IPS-20b (cell line): ENCODE measurements at regions not wholly inside any gene's neighbourhood (a gene's known extent, or its start where the extent isn't known, plus 50 kb on each side); places are given as distances from the start of the nearest gene placed in this dataset.

ENCODE experiments used
- H3K27ac ChIP-seq: one replicate; pipeline ENCODE4 v1.5.1; 2013; ENCODE audit warnings: low read length
- H3K27me3 ChIP-seq: 2 replicates; pipeline ENCODE4 v1.6.1; 2013; ENCODE audit warnings: mild to moderate bottlenecking, low read length, inconsistent platforms; ENCODE audit not compliant: insufficient read depth
- H3K36me3 ChIP-seq: 2 replicates; pipeline ENCODE4 v1.6.1; 2013; ENCODE audit warnings: low read depth, mild to moderate bottlenecking, inconsistent platforms, low read length, moderate library complexity; ENCODE audit not compliant: insufficient read depth
- H3K4me1 ChIP-seq: 2 replicates; pipeline ENCODE4 v1.6.1; 2013; ENCODE audit warnings: mild to moderate bottlenecking, control low read depth, inconsistent platforms, low read length, moderate library complexity; ENCODE audit not compliant: insufficient read depth
- H3K4me3 ChIP-seq: 2 replicates; pipeline ENCODE4 v1.5.1; 2013; ENCODE audit warnings: mild to moderate bottlenecking, low read length, inconsistent platforms
- H3K9ac ChIP-seq: 2 replicates; pipeline ENCODE4 v1.6.1; 2013; ENCODE audit warnings: low read depth, mild to moderate bottlenecking, inconsistent platforms, low read length, moderate library complexity
- H3K9me3 ChIP-seq: 2 replicates; pipeline ENCODE4 v1.6.1; 2013; ENCODE audit warnings: mild to moderate bottlenecking, low read depth, low read length, inconsistent platforms; ENCODE audit not compliant: insufficient read depth

DNA sequence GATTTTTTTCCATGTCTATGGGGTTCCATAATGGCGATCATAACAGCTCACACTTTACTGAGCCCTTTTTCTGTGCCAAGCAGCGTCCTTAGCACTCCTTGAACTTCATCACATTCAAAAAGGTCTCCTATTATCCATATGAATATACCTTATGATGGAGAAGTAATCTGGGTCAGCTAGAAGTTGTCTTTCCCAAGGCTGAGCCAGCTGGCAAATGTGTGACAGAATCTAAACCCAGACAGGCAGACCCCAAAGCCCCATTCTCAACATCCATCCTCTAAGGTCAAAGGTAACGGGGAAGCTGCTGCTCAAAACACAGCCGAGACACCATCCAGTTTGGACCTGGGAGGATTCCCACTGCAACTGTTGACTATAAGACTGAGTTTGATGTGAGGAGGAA lies 249.6 kb downstream of the PRDM2 start:
- Histone ChIP-seq H3K27me3 (peaks cover 17% of the 10 kb centered on the region; the same call in 1 of the 2 replicates), H3K27ac (no peak overlapping the region), H3K4me3 (no peak overlapping the region), H3K4me1 (no peaks in the 10 kb centered on the region), H3K36me3 (no peaks in the 10 kb centered on the region), H3K9me3 (no peaks in the 10 kb centered on the region), H3K9ac (no peak overlapping the region)

DNA sequence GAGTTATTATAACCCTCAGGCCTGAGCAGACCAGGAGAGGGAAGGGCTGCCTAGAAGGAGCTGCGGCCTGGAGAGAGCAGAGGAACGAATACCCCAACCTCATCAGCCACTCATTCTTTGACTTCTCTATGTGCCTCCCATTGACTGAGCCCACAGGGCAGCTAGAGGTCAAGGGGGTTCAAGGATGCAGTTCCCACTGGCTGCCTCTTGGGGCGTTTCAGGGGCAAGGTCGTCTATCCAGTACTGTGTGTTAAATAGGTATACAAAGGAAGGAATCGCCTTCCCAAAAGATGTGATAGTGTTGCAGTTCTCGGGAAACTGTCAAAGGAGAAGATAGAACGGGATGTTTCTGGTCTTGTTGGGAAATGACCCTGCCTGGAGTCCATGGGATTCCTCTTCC lies 250.6 kb downstream of the PRDM2 start:
- no peaks in the 10 kb centered on the region for H3K4me1 ChIP-seq
- H3K36me3 ChIP-seq: no peaks in the 10 kb centered on the region
- no peak overlapping the region for H3K9ac ChIP-seq
- no peak overlapping the region for H3K4me3 ChIP-seq
- H3K9me3 ChIP-seq: no peaks in the 10 kb centered on the region
- H3K27ac ChIP-seq: no peak overlapping the region
- H3K27me3 ChIP-seq: peaks cover 17% of the 10 kb centered on the region; the same call in 1 of the 2 replicates

DNA sequence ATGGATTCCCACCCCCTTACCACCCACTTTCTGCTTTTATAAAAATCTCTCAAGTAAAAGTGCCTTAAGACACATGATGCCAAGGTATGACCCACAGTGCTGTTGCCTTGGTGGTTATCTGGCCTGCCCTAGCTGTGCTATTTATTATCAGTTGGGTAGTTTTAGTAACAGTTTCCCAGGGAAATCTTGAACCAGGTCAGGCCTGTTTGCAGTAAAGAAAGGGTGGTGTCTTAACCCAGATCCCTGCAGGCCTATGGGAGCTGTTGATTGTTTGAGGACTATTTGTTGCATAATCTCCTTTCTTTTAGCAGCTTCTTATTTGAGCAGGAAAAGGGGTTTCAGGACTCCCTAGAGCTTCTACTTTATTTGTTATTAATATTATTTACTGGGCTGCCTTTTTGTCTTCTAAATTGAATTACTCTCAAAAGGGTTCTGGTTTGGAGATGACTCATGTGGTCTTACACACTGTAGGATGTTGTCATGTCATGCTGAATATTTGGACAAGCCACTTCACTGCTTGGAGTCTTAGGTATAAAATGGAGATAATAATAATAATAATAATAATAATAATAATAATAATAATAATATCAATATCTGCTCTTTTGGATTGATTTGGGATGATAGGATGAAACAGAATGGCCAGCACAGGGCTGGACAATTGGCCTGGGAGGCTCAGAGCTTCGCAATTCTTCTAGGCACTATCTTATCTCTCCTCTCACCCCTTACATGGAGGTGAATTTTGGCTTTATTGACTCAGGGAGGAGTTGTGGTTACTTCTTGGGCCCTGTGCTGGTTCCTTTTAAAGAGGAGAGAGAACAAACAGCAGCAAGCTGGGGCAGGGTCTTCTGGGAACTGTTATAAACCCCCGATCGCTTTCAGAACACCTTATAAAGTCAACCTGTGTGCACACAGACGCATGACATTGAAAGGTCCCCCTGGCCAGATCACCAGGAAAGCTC lies 252.1 kb downstream of the PRDM2 start:
- no peaks in the 10 kb centered on the region for H3K9me3 ChIP-seq
- no peaks in the 10 kb centered on the region for H3K4me1 ChIP-seq
- no peak overlapping the region for H3K9ac ChIP-seq
- no peak overlapping the region for H3K27ac ChIP-seq
- H3K36me3 ChIP-seq: no peaks in the 10 kb centered on the region
- H3K4me3 ChIP-seq: no peak overlapping the region
- H3K27me3 ChIP-seq: peaks cover 11% of the 10 kb centered on the region; the same call in 1 of the 2 replicates

DNA sequence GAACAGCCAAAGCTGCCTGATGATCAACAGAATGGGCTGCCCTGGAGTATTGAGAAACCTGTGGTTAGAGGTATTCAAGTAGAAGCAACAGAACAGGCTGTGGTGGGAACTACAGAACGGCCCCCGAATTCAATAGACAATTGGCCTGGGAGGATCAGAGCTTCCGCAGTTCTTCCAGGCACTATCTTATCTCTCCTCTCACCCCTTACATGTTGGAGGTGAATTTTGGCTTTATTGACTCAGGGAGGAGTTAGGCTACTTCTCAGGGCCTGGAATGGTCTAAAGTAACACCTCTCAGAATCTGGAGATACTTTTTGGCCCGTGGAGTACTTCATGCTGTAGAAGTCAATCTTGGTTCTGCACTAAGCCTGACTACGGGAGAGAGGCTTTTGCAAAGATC lies 253.0 kb downstream of the PRDM2 start:
- Histone ChIP-seq H3K4me1 (no peaks in the 10 kb centered on the region), H3K4me3 (no peak overlapping the region), H3K9me3 (no peaks in the 10 kb centered on the region), H3K36me3 (no peaks in the 10 kb centered on the region), H3K9ac (no peak overlapping the region), H3K27ac (no peak overlapping the region), H3K27me3 (peaks cover 4% of the 10 kb centered on the region; the same call in 1 of the 2 replicates)

DNA sequence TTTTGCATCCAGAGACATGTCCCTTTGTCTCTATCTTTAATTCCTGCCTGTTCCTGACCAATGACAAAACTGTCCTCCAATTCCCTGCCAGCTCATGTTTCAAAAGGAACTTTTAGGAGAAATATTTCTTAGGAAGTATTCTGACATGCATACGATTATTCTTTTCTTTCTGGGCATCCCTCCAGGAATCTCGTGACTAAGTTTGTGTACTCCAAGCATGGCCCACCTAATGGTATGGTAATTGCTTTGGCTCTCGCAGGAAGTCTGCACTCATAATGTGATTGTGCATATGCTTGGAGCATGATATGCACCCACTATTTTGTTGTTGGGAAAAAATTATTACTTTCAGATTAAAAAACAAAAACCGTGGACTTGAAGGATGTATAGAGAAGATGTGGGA lies 256.4 kb downstream of the PRDM2 start:
- H3K4me3 ChIP-seq: no peak overlapping the region
- H3K27me3 ChIP-seq: no peaks in the 10 kb centered on the region
- H3K36me3 ChIP-seq: no peaks in the 10 kb centered on the region
- H3K27ac ChIP-seq: no peak overlapping the region
- no peaks in the 10 kb centered on the region for H3K4me1 ChIP-seq
- no peak overlapping the region for H3K9ac ChIP-seq
- H3K9me3 ChIP-seq: no peaks in the 10 kb centered on the region

DNA sequence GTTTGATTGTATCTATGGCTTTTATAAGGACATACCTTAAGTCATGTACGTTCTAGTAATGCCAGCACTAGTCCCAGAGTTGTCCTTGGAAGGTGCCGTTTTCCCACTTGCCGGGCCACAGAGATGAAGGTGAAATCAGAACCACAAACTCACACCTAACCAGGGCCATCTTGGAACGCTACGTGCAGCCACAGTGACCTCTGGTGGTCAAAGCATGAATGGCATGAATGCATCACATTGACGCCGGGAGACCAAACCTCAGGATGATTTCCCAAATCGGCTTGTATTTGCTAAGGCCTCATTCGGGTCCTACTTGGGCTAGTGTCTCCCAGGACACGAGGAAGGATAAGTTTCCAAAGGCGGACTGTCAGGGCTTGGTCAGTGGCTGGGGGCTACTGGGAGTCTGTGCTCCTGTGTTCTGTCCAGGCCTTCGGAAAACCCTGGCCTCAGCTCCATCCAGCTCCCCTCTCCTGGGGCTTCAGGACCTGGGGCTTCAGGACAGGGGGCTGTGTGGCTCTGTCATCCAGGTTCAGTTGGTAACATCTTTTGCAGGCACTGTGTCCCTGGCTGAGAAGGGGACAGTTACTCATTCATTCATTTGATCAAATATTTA lies 260.5 kb downstream of the PRDM2 start:
- H3K36me3 ChIP-seq: no peaks in the 10 kb centered on the region
- H3K27ac ChIP-seq: no peak overlapping the region
- H3K4me1 ChIP-seq: no peaks in the 10 kb centered on the region
- H3K4me3 ChIP-seq: no peak overlapping the region
- H3K9me3 ChIP-seq: no peaks in the 10 kb centered on the region
- no peaks in the 10 kb centered on the region for H3K27me3 ChIP-seq
- no peak overlapping the region for H3K9ac ChIP-seq

DNA sequence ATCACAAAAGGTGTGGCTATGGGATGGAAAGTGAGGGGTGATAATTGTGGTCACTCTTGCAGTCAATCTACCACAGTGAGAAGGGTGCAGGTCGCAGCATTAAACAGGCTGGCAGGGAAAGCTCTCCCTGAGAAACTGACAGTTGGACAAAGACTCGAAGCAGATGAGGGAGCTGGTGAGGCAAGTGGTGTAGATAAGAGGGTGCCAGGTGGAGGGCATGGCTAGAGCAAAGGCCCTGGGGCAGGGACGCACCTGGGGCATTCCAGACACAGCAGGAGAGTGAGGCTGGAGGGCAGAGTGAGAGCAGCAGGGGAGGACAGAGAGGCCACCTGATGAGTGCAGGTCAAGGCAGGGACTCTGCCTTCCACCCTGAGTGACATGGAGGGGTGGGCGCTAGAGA lies 264.8 kb downstream of the PRDM2 start:
- H3K9me3 ChIP-seq: no peaks in the 10 kb centered on the region
- H3K36me3 ChIP-seq: no peaks in the 10 kb centered on the region
- H3K4me3 ChIP-seq: no peak overlapping the region
- no peak overlapping the region for H3K9ac ChIP-seq
- H3K4me1 ChIP-seq: no peaks in the 10 kb centered on the region
- H3K27ac ChIP-seq: no peak overlapping the region
- no peaks in the 10 kb centered on the region for H3K27me3 ChIP-seq

DNA sequence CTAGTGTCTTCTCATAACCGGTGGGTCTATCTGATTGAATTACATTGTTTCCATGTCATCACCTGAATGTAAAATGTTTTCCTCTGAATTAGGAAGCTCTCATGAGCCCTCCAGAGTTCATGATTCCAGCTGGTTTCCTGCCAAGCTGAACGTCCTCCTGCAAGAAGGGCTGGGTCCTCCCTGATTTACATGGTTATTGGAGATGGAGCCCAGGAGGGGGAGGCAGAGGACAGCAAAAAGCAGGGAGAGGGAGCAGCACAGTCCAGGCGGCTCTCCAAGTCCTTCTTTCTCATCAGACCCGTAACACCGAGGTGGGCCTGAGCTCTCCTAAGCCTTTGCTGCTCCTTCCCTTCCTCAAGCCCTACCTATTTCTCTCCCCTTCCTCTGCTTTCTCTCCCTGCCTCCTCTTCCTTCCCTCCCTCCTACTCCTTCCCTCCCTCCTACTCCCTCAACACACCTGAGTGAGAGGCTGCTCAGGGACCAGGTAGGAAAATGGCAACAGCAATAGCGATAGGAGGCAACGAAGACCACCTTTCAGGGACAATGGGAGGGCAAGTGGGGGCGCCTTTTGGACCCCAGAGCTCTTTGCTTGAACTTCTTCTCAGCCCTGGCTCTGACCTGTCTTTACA lies 265.9 kb downstream of the PRDM2 start:
- H3K9ac ChIP-seq: no peak overlapping the region
- peaks cover 2% of the 10 kb centered on the region; the same call in 1 of the 2 replicates for H3K9me3 ChIP-seq
- H3K36me3 ChIP-seq: no peaks in the 10 kb centered on the region
- H3K27ac ChIP-seq: no peak overlapping the region
- no peaks in the 10 kb centered on the region for H3K4me1 ChIP-seq
- no peak overlapping the region for H3K4me3 ChIP-seq
- H3K27me3 ChIP-seq: no peaks in the 10 kb centered on the region

DNA sequence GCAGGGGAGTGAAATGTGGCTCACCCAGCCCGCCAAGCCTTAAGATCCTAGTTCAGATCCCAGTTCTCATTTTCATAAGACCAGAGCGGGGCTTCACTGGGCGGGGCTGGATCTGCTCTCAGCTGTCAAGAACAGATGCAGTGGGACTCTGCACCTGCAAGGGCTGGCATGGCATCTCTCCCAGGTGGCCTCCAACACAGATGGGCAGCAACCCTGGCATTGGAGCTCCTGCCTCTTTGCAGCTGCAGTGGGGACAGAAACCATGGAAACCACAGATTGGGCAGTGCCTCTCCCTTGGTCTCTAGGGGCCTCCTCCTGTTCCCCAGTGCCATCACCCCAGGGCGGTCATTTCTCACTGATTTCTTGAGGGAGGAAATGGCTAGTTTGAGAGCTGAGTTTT lies 267.7 kb downstream of the PRDM2 start:
- H3K4me3 ChIP-seq: no peak overlapping the region
- H3K27ac ChIP-seq: no peak overlapping the region
- no peaks in the 10 kb centered on the region for H3K36me3 ChIP-seq
- H3K9me3 ChIP-seq: peaks cover 4% of the 10 kb centered on the region; the same call in 1 of the 2 replicates
- no peaks in the 10 kb centered on the region for H3K4me1 ChIP-seq
- no peaks in the 10 kb centered on the region for H3K27me3 ChIP-seq
- no peak overlapping the region for H3K9ac ChIP-seq

DNA sequence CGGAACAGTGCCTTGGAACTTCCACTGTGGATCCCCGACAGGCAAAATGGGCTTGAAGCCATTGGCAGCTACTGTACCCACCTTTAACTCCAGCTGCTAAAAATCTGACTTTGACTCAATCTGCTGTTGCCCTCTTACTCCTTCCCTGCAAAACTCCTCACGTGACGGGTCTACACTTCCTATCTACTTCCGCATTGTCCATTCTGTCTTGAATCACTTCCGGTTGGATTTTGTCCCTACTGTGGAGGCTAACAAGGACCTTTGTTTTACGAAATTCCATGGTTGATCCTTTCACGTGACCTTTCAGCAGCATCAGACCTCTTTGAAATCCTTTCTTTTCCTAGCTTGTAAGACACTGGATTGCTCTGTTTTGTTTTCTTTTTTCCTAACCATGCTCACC lies 268.4 kb downstream of the PRDM2 start:
- Histone ChIP-seq H3K27me3 (no peaks in the 10 kb centered on the region; the same call in 1 of the 2 replicates), H3K36me3 (no peaks in the 10 kb centered on the region), H3K27ac (no peak overlapping the region), H3K4me1 (no peaks in the 10 kb centered on the region), H3K9ac (no peak overlapping the region), H3K9me3 (peaks cover 4% of the 10 kb centered on the region; the same call in 1 of the 2 replicates), H3K4me3 (no peak overlapping the region)

DNA sequence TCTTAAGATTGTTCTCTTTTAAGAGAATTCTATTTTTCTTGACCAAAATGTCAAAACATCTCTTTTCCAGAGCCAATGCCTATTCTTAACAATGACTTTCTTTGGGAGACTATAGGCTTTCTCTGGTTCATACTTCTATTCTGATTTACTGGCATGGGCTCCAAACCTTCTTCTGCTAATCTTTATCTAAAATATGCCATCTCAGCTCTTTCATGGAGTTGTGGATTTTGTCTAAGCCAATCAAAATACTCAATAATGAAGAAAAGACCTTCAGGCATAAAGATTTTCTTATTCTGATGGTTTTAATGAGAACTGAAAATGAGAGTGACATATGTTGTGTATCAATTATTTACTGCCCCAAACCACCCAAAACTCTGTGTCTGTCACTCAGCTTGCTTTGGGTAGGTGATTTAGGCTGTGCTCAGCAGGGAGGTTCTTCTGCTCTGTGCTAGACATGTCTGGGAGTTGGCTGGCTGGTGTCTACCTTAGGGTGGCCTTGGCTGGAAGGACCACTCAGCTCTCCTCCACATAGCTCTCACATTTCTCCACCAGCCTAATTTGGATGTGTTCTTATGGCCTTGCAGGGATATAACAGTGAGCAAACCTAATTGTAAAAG lies 270.8 kb downstream of the PRDM2 start:
- no peaks in the 10 kb centered on the region for H3K4me1 ChIP-seq
- no peaks in the 10 kb centered on the region; the same call in 1 of the 2 replicates for H3K27me3 ChIP-seq
- H3K27ac ChIP-seq: no peak overlapping the region

More for the DNA sequence above, 270.8 kb downstream of the PRDM2 start:
- Histone ChIP-seq H3K4me3 (no peak overlapping the region), H3K9ac (no peak overlapping the region), H3K36me3 (no peaks in the 10 kb centered on the region), H3K9me3 (peaks cover 4% of the 10 kb centered on the region; the same call in 1 of the 2 replicates)
